NCI-H2196 (cell line): ENCODE measurements at regions not wholly inside any gene's neighbourhood (a gene's known extent, or its start where the extent isn't known, plus 50 kb on each side); places are given as distances from the start of the nearest gene placed in this dataset.
"Not testable (repeated sequence)": the region's sequence is repeated elsewhere in the genome, so short reads cannot be mapped to it uniquely, and the experiment has no call there.

Source experiments
- DNase-seq: peaks from one replicate; lab custom pipeline; 2025; ENCODE audit not compliant: unreplicated experiment; lab: John Stamatoyannopoulos, UW

DNA sequence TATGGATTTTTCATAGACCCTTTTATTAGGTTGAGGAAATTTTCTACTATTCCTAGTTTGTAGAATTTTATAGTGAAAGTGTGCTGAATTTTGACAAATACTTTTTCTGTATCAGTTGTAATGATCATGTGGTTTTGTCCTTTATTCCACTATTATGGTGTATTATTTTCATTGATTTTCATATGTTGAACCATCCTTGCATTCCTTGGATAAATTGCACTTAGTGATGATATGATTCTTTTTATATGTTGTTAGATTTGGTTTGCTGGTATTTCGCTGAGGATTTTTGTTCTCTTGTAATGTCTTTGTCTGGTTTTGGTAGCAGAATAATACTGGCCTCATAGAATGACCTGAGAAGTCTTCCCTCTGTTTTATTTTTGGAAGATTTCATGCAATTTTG, 140.6 kb upstream of the CDK6 start:
- no peak for DNase-seq

DNA sequence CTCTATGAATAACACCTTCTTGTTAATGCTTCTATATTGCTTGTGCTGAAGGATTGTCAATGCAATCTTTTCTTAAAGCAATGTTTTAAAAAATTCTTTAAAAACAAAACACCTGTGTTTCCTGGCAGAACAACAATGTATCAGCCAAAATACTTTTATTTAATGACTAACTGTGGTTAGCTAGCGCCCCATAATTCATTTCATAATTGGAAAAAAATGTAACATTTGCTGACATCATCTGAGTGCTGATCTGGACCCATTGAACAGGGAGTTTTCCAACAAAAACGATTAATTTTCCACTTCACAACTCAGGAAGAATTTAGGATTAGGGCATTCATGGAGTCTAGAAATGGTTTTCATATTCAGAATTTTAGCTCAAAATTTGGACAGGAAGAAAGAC, 137.6 kb upstream of the CDK6 start:
- DNase-seq: no peak

DNA sequence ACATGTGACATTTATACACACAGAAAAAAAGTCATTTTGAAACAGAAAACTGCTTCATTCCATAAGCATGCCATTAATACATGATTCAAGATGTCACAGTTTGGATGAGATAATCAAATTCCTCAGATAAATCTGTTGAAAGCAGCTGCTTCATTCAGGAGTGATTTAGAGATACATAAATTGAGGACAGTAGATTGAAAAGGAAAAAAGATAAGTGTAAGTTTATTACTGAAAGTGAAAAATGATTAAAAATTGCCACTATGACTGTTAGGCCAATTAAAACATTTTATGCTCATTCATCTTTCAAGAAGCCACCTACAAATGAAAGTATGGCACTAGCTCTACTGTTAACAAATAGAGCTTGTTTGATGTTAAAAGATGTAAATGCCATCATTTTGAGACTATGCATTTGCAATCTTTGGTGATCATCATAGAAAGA, 136.9 kb upstream of the CDK6 start:
- DNase-seq: no peak

DNA sequence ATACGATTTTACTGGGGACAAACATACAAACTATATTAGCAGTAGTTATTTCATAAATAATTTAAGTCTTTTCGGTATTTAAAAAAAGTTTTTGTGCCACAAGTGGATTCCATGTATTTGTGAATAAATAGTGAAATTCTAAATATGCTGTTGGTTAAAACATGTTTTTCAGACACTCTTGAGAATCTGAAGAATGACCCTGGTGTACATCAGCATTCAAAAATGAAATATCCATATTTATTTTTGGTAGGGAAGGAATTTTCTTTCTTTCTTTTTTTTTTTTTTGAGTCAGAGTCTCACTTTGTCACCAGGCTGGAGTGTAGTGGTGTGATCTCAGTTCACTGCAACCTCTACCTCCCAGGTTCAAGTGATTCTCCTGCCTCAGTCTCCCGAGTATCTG, 136.1 kb upstream of the CDK6 start:
- no peak for DNase-seq

GRCh38 chr7:92969061-92969460, 132.7 kb upstream of the CDK6 start:
- no peak for DNase-seq

DNA sequence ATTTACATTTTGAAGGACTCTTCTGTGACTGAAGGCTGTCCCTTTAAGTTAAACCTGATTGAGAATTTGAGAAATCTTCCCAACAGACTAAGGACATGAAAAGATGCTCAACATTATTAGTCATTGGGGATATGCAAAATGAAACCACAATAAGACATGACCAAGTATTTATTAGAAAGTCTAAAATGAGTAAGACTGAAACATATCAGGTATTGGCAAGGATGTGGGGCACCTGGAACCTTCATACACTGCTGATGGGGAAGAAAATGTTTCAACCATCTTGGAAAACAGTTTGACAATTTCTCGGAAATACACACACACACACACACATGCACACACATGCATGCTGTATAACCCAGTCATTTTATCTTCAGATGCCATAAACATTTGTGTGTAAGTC, 132.1 kb upstream of the CDK6 start:
- no peak for DNase-seq

GRCh38 chr7:92967238-92967637, 130.9 kb upstream of the CDK6 start:
- DNase-seq: no peak

- no peak for DNase-seq
Observed at GRCh38 chr7:92964141-92964540, 127.8 kb upstream of the CDK6 start.

- no peak for DNase-seq
Observed at GRCh38 chr7:92963566-92963965, 127.2 kb upstream of the CDK6 start.

DNA sequence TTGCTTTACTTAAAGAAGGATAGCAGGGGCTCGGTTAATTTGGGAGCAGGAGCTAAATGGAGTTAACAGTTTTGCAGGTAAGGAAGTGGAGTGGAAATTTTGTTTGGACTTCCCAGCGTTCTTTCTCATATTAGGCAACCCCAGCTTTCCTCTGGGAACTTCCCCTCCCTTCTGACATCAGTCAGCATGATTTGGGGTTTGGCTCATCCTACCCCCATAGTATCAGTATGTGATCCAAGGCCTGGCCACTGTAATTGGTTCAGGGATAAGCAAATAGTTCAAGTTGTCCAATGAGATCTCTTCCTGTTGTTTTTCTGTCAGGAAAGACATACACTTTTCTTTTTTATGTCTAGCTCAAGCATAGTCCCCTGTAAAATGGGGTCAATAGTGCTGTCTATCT, 125.6 kb upstream of the CDK6 start:
- DNase-seq: no peak

GRCh38 chr7:92956575-92956974, 120.2 kb upstream of the CDK6 start:
- no peak for DNase-seq

DNA sequence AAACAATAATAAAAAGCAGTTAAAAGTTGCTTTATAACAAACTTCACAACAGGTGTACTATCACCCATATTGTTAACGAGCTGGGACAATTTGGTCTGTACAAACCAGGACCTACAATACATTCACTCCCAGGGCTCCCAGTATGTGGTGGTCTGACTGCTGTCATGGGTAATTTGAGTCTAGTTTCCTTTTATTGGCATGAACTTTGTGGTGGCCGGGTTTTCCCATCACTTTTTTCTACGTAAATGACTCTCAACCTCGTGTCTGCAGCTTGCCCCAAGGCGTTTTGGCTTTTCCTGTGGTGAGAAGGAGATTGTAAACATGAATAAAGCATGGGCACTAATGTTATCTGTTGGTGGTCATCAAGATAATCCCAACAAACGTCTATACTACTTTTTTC, 118.7 kb upstream of the CDK6 start:
- DNase-seq: no peak

DNA sequence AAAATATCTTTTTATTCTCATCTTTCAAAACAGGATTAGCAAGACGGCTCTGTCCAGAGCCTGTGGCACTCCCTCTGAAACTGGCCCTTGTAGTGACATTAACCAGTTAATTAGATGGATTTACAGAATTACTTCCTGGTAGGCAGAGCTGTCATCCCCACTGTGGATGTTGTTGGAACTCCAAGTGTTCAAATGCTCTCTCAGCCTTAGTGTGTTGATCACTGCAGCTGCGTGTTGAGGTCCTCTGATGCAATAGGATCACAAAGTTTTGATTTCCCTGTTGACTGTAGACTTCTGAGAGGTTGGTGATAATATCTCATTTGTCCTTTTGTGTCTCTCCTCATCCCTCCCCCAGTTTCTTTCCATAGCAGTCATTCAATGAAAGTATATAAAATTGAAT, 117.3 kb upstream of the CDK6 start:
- no peak for DNase-seq

DNA sequence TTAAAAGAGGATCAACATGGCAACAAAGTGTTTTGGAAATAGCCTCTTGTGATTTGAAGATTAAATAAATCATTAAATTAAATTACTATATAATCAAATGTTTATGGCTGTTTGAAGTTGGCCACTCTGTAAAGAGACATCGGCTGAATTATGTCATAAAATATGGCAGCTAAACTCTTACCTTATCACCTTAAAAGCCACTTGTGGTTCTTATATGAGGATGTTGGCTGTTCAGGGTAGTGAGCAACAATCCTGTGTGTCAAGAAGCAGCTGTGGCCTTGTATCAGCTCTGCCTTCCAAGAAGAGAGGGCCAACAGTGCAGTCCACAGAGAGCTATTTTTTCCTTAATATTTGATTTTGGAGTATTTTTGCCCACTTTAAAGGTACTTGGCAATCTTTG, 113.4 kb upstream of the CDK6 start:
- DNase-seq: no peak

DNA sequence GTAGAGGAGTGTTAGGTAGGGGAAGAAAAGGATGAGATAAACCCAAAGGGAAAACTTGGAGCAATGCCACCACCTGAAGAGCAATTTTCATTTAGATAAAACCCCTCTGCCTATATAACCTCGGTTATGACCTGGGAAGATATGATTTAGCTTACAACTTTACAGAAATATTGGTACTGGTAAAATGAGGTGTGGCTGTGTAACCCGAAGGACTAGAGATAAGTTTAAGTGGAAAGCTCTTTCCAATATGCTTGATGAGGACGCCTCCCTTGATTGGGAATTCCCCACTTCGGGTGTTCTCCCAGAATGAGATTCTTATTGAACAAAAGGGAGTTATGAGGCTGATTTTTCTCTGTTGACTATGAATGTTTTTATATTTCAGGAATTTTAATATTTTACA, 109.5 kb upstream of the CDK6 start:
- DNase-seq: no peak

DNA sequence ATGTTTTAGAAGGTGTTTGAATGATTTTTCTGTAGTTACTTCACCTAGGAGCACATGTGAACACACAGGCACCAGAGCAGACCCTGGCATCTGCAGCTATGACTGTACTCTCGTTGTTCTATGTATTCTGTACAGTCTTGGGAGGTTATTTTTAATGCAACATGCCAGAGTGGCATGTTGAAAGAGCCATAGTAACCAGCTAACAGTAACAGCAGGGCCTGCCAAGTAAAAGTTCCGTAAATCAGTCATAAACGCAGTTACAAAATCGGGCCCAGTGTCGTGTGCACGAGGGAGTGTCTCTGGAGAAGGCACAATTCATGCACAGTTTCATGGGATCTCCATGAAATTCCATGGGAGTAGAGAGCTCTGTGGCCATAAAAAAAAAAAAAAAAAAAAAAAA, 108.3 kb upstream of the CDK6 start:
- DNase-seq: no peak

DNA sequence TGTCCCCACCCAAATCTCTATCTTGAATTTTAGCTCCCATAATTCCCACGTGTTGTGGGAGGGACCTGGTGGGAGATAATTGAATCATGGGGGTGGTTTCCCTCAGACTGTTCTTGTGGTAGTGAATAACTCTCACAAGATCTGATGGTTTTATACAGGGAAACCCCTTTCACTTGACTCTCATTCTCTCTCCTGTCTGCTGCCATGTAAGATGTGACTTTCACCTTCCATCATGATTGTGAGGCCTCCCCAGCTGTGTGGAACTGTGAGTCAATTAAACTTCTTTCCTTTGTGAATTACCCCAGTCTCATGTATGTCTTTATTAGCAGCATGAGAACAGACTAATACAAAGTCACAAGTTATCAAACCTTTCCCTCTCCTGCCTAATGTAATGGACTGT, 106.3 kb upstream of the CDK6 start:
- not testable (repeated sequence) for DNase-seq

GRCh38 chr7:92939666-92940360, 103.4 kb upstream of the CDK6 start:
- DNase-seq: no peak

- DNase-seq: no peak
Observed at GRCh38 chr7:92934096-92934495, 97.7 kb upstream of the CDK6 start.

GRCh38 chr7:92932450-92932849, 96.1 kb upstream of the CDK6 start:
- no peak for DNase-seq

DNA sequence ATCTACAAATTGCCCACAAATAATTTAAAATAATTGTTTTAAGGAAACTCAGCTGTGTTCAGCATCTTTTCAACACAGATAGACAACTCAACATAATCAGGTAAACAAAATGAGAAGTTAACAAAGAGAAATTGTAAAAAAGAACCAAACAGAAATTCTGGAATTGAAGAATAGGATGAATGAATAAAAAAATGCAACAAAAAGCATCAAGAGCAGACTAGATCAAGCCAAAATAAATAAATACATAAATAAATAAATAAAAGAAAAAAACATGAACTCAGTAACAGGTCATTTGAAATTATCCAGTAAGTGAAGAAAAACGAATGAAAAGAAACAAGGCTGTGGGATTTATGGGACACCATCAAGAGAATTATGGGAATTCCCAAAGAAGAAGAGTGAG, 94.0 kb upstream of the CDK6 start:
- no peak for DNase-seq

DNA sequence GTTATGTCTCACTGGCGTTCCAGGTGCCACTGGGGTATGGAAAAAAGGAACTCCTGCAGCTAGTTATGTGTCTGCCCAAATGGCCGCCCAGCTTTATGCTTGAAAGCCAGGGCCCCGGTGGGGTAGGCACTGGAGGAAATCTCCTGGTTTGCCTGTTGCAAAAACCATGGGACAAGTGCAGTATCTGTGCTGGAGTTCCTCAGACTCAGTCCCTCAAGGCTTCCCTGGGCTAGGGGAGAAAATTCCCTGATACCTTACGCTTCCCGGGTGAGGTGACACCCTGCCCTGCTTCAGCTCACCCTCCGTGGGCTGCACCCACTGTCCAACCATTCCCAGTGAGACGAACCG, 90.3 kb upstream of the CDK6 start:
- no peak for DNase-seq

DNA sequence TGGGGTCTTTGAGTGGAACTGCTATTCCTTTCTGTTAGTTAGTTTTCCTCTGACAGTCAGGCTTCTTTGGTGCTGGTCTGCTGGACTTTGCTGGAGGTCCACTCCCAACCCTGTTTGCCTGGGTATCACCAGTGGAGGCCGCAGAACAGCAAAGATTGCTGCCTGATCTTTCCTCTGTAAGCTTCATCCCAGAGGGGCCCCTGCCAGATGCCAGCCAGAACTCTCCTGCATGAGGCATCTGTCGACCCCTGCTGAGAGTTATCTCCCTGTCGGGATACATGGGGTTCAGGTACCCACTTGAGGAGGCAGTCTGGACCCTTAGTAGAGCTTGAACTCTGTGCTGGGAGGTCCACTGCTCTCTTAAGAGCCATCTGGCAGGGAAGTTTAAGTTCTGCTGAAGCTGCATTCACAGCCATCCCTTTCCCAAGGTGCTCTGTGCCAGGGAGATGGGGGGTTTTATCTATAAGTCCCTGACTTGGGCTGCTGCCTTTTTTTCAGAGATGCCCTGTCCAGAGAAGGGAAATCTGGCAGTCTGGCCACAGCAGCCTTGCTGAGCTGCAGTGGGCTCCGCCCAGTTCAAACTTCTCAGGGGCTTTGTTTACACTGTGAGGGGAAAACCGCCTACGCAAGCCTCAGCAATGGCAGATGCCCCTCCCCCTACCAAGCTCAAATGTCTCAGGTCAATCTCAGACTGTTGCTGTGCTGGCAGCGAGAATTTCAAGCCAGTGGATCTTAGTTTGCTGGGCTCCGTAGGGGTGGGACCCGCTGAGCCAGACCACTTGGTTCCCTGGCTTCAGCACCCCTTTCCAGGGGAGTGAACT, 89.7 kb upstream of the CDK6 start:
- no peak for DNase-seq
